ENCODE measurements at regions not wholly inside any gene's neighbourhood (a gene's known extent, or its start where the extent isn't known, plus 50 kb on each side); places are given as distances from the start of the nearest gene placed in this dataset.

DNA sequence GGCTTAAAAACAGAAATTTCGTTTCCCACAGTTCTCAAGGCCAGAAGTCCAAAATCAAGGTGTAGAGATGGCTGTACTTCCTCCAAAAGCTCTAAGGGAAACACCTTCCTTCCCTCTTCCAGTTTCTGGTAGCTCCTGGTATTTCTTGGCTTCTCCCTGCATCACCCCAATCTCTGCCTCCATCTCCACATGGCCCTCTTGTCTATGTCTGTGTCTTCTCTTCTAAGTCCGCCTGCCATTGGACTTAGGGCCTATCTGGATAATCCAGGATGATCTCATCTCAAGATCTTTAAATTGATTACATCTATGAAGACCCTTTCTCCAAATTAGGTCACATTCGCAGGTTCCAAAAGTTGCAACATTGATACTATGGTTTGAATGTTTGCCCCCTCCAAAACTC lies 105.6 kb downstream of the ATPSCKMT start:
- TF ChIP-seq EZH2 (IDR thresholded peaks at IDR 0.05) (no peak), POLR2AphosphoS5 (IDR thresholded peaks at IDR 0.05; ENCODE audit: low read depth, low read length) (no peak), JUND (IDR thresholded peaks at IDR 0.05) (no peak), CEBPB (IDR thresholded peaks at IDR 0.05; ENCODE audit: low read depth) (no peak), POLR2A (IDR thresholded peaks at IDR 0.05; ENCODE audit: borderline replicate concordance, extremely low read depth, insufficient read depth, insufficient read length) (no peak), EGR1 (IDR thresholded peaks at IDR 0.05; ENCODE audit: low read depth) (no peak)
- TF ChIP-seq, protein P1, sequence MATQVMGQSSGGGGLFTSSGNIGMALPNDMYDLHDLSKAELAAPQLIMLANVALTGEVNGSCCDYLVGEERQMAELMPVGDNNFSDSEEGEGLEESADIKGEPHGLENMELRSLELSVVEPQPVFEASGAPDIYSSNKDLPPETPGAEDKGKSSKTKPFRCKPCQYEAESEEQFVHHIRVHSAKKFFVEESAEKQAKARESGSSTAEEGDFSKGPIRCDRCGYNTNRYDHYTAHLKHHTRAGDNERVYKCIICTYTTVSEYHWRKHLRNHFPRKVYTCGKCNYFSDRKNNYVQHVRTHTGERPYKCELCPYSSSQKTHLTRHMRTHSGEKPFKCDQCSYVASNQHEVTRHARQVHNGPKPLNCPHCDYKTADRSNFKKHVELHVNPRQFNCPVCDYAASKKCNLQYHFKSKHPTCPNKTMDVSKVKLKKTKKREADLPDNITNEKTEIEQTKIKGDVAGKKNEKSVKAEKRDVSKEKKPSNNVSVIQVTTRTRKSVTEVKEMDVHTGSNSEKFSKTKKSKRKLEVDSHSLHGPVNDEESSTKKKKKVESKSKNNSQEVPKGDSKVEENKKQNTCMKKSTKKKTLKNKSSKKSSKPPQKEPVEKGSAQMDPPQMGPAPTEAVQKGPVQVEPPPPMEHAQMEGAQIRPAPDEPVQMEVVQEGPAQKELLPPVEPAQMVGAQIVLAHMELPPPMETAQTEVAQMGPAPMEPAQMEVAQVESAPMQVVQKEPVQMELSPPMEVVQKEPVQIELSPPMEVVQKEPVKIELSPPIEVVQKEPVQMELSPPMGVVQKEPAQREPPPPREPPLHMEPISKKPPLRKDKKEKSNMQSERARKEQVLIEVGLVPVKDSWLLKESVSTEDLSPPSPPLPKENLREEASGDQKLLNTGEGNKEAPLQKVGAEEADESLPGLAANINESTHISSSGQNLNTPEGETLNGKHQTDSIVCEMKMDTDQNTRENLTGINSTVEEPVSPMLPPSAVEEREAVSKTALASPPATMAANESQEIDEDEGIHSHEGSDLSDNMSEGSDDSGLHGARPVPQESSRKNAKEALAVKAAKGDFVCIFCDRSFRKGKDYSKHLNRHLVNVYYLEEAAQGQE (IDR thresholded peaks at IDR 0.05; ENCODE audit: low read depth), result no peak
- TF ChIP-seq, protein P2, sequence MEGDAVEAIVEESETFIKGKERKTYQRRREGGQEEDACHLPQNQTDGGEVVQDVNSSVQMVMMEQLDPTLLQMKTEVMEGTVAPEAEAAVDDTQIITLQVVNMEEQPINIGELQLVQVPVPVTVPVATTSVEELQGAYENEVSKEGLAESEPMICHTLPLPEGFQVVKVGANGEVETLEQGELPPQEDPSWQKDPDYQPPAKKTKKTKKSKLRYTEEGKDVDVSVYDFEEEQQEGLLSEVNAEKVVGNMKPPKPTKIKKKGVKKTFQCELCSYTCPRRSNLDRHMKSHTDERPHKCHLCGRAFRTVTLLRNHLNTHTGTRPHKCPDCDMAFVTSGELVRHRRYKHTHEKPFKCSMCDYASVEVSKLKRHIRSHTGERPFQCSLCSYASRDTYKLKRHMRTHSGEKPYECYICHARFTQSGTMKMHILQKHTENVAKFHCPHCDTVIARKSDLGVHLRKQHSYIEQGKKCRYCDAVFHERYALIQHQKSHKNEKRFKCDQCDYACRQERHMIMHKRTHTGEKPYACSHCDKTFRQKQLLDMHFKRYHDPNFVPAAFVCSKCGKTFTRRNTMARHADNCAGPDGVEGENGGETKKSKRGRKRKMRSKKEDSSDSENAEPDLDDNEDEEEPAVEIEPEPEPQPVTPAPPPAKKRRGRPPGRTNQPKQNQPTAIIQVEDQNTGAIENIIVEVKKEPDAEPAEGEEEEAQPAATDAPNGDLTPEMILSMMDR (IDR thresholded peaks at IDR 0.05 in 2 of 3, conservative IDR thresholded peaks at IDR 0.05 in 1 of 3; ENCODE audit: borderline replicate concordance in 1 of 3, insufficient read depth in 1 of 3, low read depth in 2 of 3, low read length in 2 of 3), result no peak
- TF ChIP-seq, protein P3, sequence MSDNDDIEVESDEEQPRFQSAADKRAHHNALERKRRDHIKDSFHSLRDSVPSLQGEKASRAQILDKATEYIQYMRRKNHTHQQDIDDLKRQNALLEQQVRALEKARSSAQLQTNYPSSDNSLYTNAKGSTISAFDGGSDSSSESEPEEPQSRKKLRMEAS (IDR thresholded peaks at IDR 0.05), result no peak
